ENCODE measurements at regions not wholly inside any gene's neighbourhood (a gene's known extent, or its start where the extent isn't known, plus 50 kb on each side); places are given as distances from the start of the nearest gene placed in this dataset.

- TF ChIP-seq CTCF (IDR thresholded peaks at IDR 0.05) (no peak), POLR2A (IDR thresholded peaks at IDR 0.05) (no peak)
Measured at GRCh38 chr14:105830171-105830570, 303.8 kb downstream of the TMEM121 start.
